HS-27A (cell line): ENCODE measurements at regions not wholly inside any gene's neighbourhood (a gene's known extent, or its start where the extent isn't known, plus 50 kb on each side); places are given as distances from the start of the nearest gene placed in this dataset.

ENCODE experiments used
- DNase-seq: peaks from one replicate; pipeline ENCODE4 v3.0.0-alpha.2; 2012; ENCODE audit warnings: low read depth, missing footprints

- DNase-seq, result no peak
Measured at GRCh38 chr2:43055086-43055912, 171.1 kb downstream of the ZFP36L2 start.

DNA sequence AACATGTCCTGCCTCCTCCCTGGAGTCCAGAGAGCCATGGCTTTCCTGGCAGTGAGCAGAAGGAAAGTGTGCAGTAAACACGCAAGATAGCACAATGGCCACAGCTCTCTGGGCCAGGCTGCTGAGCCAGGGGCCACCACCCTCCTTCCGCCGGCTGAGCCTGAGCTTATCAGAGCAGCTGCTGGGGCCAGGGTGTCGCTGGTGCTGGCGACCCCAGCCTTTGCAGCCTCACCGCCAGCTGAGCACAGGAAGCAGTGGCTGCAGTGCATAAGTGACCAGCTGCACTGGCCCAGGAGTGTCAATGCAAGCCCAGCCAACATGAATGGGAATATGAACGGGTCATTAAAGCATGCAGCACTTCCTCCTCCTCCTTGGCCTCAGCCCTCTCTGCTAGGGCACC, 172.0 kb downstream of the ZFP36L2 start:
- no peak for DNase-seq

GRCh38 chr2:43052944-43053306, 173.5 kb downstream of the ZFP36L2 start:
- no peak for DNase-seq

DNA sequence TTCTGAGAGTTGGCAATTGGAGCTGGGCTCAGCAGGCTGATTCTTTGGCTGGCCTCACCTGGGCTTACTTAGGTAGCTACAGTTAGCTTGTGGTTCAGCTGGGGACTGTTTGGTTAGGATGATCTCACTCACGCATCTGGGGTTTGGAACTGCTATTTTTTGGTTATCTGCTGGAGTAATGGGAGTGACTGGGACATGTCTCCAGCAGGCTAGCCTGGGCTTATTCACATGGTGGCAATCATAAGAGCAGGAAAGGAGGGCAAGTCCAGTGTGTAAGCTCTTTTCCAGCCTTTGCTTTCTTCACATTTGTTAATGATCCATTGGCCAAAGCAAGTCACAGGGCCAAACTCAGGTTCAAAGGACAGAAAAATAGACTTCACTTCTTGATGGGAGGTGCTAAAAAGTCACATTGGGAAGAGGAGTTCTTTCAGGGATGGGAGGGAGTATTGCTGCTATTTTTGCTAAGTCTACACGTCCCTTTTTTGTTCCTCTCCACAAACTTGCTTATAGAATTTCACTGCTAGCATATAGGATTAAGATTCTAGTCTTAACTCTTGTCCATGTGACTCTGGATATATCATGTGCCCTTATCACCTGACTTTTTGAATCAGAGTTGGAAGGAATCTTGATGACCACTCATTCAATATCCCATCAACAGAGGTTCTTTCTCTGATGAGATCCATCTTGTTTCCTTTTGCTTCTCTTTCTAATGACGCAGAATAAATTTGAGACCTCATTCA, 174.0 kb downstream of the ZFP36L2 start:
- DNase-seq, result no peak

DNA sequence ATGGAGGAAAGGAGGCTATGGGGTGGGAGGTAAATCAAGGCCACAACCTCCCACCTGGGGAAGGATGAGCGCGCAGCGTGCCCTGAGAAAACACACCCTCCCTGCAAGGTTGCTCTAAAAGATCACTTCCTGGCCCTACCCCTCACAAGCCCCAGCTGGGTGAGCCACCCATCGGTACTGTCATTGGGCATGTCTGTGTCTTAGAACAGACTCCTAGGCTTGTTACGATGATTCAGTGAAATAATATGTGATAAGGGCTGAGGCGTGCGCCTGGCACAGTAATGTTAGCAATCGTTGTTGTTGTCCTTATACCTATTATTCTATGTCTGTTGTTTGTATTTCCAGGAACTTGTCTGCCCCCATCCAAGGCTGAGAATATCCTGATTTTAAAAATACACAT, 175.1 kb downstream of the ZFP36L2 start:
- peak; percentile 81 for DNase-seq

GRCh38 chr2:43050866-43051265, 175.5 kb downstream of the ZFP36L2 start:
- no peak for DNase-seq

DNA sequence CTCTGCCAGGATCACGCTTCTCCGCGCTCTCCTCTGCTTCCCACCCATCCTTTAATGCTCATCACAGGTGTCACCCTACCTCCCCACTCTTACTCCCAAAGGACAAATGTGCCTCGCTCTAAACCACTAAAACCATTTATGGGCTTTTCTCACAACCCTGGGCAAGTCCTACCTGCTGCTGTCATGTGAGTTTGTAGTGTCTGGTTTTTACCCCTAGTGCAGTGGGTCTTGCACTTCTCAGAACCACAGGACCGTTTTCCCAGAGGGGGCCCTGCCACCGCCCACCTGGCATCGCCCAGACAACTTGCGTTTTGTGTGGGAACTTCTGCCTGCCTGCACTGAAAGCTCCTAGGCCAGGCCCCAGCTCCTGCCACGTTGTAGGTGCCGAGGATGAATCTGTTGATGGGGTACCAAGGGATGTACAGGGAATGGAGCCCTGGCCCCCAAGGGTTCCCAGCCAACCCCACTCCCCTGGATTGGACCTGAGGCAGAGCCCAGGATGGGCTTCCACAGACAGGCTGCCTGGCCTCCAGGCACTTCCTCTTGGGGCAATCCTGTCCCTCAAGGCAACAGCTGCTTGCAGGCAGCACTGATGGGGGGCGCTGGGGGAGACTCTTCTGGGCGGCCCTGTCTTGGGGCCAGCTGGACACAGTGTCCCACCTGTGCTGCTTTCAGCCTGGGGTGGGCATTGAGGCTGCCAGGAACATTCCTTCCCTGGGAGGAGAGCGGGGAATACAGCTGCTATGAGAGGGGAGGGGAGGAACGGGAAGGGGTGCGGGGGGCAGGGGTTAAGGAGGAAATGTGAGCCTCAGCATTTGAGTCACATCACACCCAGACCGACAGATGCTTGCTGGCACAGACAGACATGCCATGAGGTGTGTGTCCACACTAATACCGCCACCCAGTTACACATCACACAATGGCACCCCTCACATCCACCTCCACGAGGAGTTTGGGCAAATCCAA, 176.3 kb downstream of the ZFP36L2 start:
- no peak for DNase-seq

DNA sequence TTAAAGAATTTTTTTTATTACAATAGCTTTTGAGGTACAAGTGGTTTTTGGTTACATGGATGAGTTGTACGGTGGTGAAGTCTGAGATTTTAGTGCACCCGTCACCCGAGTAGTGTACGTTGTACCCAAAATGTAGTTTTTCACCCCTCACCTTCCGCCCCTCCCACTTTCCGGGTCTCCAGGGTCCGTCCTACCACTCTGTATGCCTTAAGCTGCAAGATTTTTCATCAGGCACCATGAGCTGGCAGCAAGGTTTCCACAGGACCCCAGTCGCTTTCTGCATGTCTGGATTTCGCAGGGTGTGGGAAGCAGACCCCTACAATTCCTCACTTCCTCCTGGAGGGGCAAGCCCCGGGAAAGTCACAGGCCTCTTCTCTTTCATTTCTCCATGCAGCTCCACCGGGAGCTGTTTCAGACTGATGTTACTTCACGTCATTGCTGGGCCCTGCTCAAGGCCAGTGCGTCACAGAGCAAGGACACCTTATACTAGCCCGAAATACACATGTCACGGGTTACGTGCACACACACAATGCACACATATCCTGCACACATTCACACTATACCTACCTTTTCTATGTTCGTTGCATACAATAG, 179.1 kb downstream of the ZFP36L2 start:
- DNase-seq, result no peak

- DNase-seq, result no peak
Measured at GRCh38 chr2:43045866-43046265, 180.5 kb downstream of the ZFP36L2 start.

GRCh38 chr2:43044093-43044681, 182.2 kb downstream of the ZFP36L2 start:
- no peak for DNase-seq

DNA sequence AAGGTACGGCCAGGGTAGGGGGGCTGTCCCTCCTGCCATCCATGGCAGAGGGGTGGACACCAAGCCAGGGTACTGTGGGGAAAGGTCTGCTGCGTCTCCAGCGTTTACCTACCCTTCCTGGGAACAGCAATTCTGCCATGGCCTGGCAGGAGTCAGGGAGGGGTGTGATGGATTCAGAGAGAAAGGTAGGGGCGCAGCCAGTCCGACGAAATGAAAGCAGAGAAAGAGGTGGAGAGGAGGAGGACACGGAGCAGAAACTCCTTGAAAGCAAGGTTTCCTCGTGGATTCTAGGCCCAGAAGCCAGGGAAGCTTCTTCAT, 182.9 kb downstream of the ZFP36L2 start:
- DNase-seq, result no peak

DNA sequence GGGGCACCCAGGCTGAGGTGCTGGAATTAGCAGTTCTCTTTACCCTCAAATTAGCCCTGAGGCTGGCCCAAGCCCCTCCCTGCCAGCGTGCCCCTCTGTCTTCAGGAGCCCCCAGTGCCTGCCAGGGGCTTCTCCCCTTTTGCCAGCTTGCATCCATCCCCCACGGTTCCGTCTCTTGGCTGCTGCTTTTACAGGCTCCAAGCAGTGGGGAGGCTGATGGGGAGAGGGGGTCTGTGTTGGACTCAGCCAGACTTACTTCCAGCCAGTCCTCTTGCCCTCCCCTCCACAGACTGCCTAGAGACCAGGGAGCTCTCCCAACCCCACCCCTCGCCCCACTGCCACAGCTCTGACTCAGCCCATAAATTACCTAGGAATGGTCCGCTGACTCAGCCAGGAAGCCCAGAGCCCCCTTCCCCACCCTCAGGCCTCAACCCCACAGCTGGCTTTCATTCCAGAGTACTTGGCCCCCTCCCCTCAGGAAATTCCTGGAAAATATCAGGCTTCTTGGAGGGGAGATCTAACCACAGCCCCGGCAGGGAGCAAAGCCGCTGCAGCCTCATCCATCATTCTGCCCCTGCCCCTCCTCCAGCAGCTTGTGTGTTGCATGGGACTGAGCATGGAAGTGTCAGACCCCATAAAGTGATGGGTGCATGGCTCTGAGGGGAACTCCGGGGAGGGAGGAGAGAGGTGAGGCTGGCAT, 184.6 kb downstream of the ZFP36L2 start:
- DNase-seq, result peak; percentile 97

DNA sequence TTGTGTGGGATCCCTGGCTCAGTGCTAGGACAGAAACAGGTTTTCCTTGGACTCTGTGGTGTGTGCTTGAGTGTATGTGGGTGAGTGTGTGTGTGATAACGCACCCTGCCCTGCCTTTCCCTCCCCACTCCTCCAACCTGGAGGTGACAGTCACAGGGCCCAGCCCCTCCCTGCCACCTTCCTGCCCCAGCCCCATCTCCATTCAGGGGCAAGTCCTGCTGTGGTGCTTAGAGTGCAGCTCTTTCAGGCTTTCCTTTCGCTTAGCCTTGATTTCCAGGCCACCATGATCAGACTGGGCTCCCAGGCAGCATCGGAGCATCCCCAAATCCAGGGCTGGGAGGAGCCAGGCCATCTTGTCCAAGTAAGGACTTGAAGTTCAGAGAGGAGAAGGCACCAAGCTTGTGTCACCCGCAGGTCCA, 185.2 kb downstream of the ZFP36L2 start:
- no peak for DNase-seq

DNA sequence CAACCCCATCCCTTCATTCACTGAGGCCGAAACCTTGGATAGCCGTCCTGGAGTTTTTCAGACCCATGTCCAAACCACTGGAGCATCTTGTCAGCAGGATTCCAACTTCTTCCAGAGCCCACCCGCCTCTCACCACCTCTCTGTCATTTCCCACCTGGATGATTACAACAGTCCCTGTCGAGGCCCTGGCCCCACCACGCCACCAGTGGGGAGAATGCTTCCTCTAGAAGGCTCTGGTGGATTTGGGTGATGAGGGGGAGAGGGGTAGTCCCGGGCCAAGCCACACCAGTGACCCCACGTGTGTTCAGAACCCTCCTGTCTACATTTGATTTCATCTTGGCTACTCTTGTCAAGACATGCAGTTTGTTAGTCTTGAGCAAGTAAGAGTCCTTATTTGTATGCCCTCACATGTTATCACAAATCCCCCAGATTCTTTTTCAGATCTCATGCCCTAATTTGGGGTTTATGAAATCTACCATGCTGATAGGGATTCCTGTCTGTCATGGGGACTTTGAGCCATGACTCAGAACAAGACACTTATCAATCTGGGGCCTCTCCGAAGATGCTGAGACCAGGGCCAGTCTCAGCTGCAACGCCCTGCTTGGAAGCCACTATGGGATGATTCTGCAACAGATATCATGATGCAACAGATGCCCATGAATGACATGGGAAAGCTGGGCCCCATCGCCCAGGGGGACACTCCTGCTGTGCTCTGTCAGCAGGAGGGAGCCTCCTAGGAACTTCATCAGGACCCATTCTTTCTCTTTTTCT, 186.1 kb downstream of the ZFP36L2 start:
- no peak for DNase-seq

GRCh38 chr2:43039376-43040080, 186.9 kb downstream of the ZFP36L2 start:
- no peak for DNase-seq

DNA sequence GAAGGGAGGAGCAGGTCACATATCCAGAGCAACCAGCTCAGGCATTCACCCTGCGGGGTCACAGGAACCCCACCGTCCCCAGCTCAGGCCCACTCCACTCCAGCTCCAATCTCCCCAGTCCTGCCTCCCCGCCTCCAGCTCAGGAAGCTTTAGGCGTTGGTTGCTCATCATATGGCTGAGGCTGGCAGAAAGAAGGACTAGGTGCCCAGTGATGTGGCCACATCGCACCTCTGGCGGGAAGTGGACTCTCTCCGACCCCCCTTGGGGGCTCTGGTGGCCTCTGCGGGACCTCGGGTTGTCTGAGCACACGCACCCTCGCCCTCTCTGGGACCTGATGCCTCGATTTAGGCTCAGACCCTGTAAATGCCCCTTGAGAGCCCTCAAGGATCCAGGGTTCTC, 187.7 kb downstream of the ZFP36L2 start:
- DNase-seq, result no peak

DNA sequence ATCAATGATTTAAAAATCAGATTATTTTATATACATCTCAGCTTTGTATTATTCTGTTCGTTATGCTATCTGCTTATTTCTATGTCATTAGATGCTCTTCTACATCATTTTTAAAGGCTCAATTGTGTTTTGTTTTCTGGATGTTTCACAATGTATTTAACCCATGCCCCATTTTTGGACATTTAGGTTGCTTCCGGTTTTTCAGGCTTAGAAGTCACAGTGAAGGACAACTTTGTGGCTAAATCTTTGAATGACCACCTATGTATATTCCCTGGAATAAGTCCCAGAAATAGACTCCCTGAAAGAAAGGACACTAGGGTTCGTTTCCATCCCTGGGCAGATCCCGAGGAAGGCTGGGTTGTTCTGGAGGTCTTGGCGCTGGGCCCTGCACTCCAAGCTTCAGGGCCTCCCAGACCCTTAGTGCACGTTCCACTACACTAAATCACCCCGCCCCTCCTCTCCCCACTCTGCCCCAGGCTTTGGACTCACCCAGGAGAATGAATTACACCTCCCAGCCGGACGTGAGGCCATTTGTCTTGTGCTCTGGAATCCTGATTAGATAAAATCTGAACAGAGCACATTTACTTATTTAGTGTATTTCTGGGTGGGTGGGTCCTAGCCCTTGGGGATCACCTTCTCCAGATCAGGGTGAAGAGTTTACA, 188.2 kb downstream of the ZFP36L2 start:
- no peak for DNase-seq

DNA sequence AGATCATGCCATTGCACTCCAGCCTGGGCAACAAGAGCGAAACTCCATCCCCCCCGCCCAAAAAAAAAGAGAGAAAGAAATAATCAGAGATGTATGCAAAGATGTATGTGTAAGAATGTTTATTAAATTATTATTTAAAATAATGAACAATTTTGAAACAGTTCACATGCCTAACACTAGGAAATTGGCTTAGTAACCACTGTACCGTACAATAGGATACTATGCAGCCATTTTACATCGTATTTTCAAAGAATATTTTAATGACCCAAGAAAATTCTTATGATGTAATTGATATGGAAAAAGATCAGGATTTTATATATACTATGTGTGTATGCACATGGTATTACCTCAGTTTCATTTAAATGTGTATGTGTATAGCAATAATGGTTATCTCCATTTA, 190.5 kb downstream of the ZFP36L2 start:
- DNase-seq, result no peak

GRCh38 chr2:43034921-43035320, 191.5 kb downstream of the ZFP36L2 start:
- DNase-seq, result no peak
